Adrenal gland (tissue), 9 donors: ENCODE measurements at regions not wholly inside any gene's neighbourhood (a gene's known extent, or its start where the extent isn't known, plus 50 kb on each side); places are given as distances from the start of the nearest gene placed in this dataset.

Experiments
- DNase-seq, 7 donors: peaks; one replicate each; pipeline ENCODE4 v3.0.0-alpha.2; 2019 to 2020
- H3K27ac ChIP-seq, 5 donors: fragments of 200-600 bp; sonication (generic) in 4 of 5; 1 replicate in 3 of 5; 2 replicates in 2 of 5; pipeline versions ENCODE4 v1.5.1 to v1.8.0; 2016 to 2020; ENCODE audit warnings: mild to moderate bottlenecking in 1 of 5
- H3K27me3 ChIP-seq: fragments of 200-600 bp; 2 replicates; pipeline ENCODE4 v1.8.0; 2021
- H3K36me3 ChIP-seq, 2 donors: fragments of 200-600 bp; replicated peaks in 1 of 2; 1 replicate in 1 of 2; 2 replicates in 1 of 2; pipeline versions ENCODE4 v1.5.1 to v1.8.0; 2018 to 2022
- H3K4me1 ChIP-seq, 2 donors: fragments of 200-600 bp; replicated peaks in 1 of 2; 1 replicate in 1 of 2; 2 replicates in 1 of 2; pipeline versions ENCODE4 v1.5.1 to v1.8.0; 2018 to 2021
- H3K4me3 ChIP-seq, 4 donors: fragments of 200-600 bp; sonication (generic) in 3 of 4; one replicate each; pipeline ENCODE4 v1.5.1; 2016 to 2018
- H3K9me3 ChIP-seq, 3 donors: fragments of 200-600 bp; sonication (generic) in 1 of 3; replicated peaks in 1 of 3; 1 replicate in 2 of 3; 2 replicates in 1 of 3; pipeline versions ENCODE4 v1.5.1 to v1.8.0; 2016 to 2021
- CTCF ChIP-seq, 6 experiments: fragments of 450-650 bp in 4 of 6; fragments of 200-600 bp in 2 of 6; sonication (generic) in 1 of 6; IDR thresholded peaks; 1 replicate in 5 of 6; 2 replicates in 1 of 6; pipeline versions ENCODE4 v1.5.1 to v1.8.0; 2016 to 2021; ENCODE audit warnings: antibody characterized with exemption in 6 of 6, mild to moderate bottlenecking in 2 of 6, moderate library complexity in 1 of 6
- POLR2A ChIP-seq, 2 donors: fragments of 450-650 bp; IDR thresholded peaks; one replicate each; pipeline ENCODE4 v1.6.1; 2017; ENCODE audit warnings: antibody characterized with exemption in 2 of 2, mild to moderate bottlenecking in 2 of 2, moderate library complexity in 1 of 2
- WGBS, 4 donors: extraction: QIAGEN DNeasy Blood & Tissue Kit in 2 of 4; methylation state at CpG; one replicate each; pipeline versions ENCODE4 v1.1.5 to v1.1.7; 2013 to 2017; 5-methylcytosine and 5-hydroxymethylcytosine counted together
- intact Hi-C, 2 donors: fragments of 100-400 bp; cut with DNase I; formaldehyde crosslinking; loops; one replicate each; pipeline versions ENCODE4 v1.14.1 to v1.15.0; 2022 to 2023
- donor health status: healthy with polysubstance abuse.
- donor health status: Bipolar disorder and iron deficiency.
- donor health status: DM: yes; HTN: yes; CAD: no.
- donor health status: DM: no; HTN: no; CAD: no.
- donor health status: DM: no; HTN: no; CAD: no.

GRCh38 chr10:31602541-31603234 is 283.7 kb downstream of the ZEB1 start:
- peak; percentile 75 to 94 (median 88) for DNase-seq
- Histone ChIP-seq H3K36me3 (no peaks in the 10 kb centered on the region), H3K27me3 (no peaks in the 10 kb centered on the region), H3K4me1 (peaks cover 4 to 7% of the 10 kb centered on the region in 2 donors), H3K27ac (peak overlapping the region in 4 of 5 donors; percentile 53 to 86 (median 72)), H3K4me3 (peak overlapping the region in 3 of 4 donors; percentile 67 to 71 (median 68)), H3K9me3 (no peaks in the 10 kb centered on the region)
- TF ChIP-seq POLR2A (IDR thresholded peaks at IDR 0.05) (peak in 1 of 2 donors; percentile 10), CTCF (IDR thresholded peaks at IDR 0.05) (peak in 1 of 6 experiments; percentile 12)
- intact Hi-C loops = no loop called here
- 4 to 10% (median 7%) methylated on average over 12 to 22 of the region's 22 CpGs for WGBS, 4 donors

GRCh38 chr10:31601136-31601535 is 282.1 kb downstream of the ZEB1 start:
- no peaks in the 10 kb centered on the region for H3K36me3 ChIP-seq
- 86 to 94% (median 90%) methylated on average over 3 of the region's 3 CpGs for WGBS, 4 donors
- peaks cover 4 to 7% of the 10 kb centered on the region in 2 donors for H3K4me1 ChIP-seq
- no peak overlapping the region for H3K27ac ChIP-seq
- intact Hi-C loops = no loop called here
- H3K9me3 ChIP-seq = no peaks in the 10 kb centered on the region
- H3K4me3 ChIP-seq = no peak overlapping the region
- no peak for DNase-seq
- TF ChIP-seq CTCF (IDR thresholded peaks at IDR 0.05) (no peak), POLR2A (IDR thresholded peaks at IDR 0.05) (no peak)
- H3K27me3 ChIP-seq = no peaks in the 10 kb centered on the region

GRCh38 chr10:31599626-31600504 is 280.8 kb downstream of the ZEB1 start:
- no peak overlapping the region for H3K27ac ChIP-seq
- intact Hi-C loops = no loop called here
- H3K27me3 ChIP-seq = no peaks in the 10 kb centered on the region
- H3K4me3 ChIP-seq = no peak overlapping the region
- WGBS, 4 donors = 79 to 85% (median 82%) methylated on average over 7 to 9 of the region's 9 CpGs
- DNase-seq = no peak
- H3K36me3 ChIP-seq = no peaks in the 10 kb centered on the region
- peaks cover 4 to 7% of the 10 kb centered on the region in 2 donors for H3K4me1 ChIP-seq
- no peaks in the 10 kb centered on the region for H3K9me3 ChIP-seq
- TF ChIP-seq CTCF (IDR thresholded peaks at IDR 0.05) (no peak), POLR2A (IDR thresholded peaks at IDR 0.05) (no peak)

DNA sequence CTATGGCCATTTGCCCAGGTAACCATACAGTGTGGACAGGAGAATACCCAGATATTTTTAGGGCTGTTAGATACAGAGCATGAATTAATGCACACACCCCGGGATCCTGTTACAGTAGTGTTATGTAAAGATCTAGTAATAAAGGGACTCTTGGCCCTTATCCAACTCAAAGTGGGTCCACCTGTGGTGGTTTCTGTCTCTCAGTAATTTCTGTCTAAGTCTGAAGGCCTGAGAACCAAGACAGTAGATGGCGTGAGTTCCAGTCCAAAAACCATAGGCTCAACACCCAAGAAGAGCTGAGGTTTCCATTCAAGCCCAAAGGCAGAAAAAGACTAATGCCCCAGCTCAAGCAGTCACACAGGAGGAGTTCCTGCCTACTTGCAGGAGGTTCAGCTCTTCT is 277.7 kb downstream of the ZEB1 start:
- intact Hi-C loops = no loop called here
- H3K27ac ChIP-seq = no peak overlapping the region
- no peaks in the 10 kb centered on the region for H3K4me1 ChIP-seq
- 87 to 96% (median 91%) methylated on average over 2 of the region's 2 CpGs for WGBS, 4 donors
- no peak overlapping the region for H3K4me3 ChIP-seq
- H3K27me3 ChIP-seq = no peaks in the 10 kb centered on the region
- TF ChIP-seq CTCF (IDR thresholded peaks at IDR 0.05) (no peak), POLR2A (IDR thresholded peaks at IDR 0.05) (no peak)
- DNase-seq = no peak
- H3K36me3 ChIP-seq = no peaks in the 10 kb centered on the region
- H3K9me3 ChIP-seq = peaks cover 0 to under 1% (median 0%) of the 10 kb centered on the region in 3 donors
